Stimulated activated CD4-positive, alpha-beta T cell treated with anti-CD3 and anti-CD28 coated beads, Interleukin-15, amount 100 ng/mL, for 24 hours (primary cell): ENCODE measurements at regions not wholly inside any gene's neighbourhood (a gene's known extent, or its start where the extent isn't known, plus 50 kb on each side); places are given as distances from the start of the nearest gene placed in this dataset.
"Not testable (repeated sequence)": the region's sequence is repeated elsewhere in the genome, so short reads cannot be mapped to it uniquely, and the experiment has no call there.

Source experiments
- DNase-seq: peaks from one replicate; pipeline ENCODE4 v3.0.0-alpha.2; 2020

DNA sequence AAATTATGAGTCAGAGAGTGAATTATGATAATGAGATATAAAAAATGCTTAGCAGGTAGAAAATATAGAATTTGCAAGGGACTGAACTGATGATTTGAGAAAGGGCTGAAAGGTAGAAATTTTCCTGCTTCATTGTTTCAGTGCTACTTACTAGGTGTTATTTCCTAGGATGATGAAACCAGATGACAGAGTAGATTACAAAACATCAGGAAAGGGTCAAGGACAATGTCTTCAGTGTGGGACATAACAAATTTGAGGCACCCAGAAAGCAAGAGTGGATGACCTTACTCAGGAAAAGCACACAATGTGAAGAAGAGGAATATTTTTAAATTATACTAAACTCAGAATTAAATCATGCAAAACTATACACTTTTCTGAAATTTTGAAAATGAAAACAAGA is 102.1 kb downstream of the SHCBP1 start:
- DNase-seq: no peak

DNA sequence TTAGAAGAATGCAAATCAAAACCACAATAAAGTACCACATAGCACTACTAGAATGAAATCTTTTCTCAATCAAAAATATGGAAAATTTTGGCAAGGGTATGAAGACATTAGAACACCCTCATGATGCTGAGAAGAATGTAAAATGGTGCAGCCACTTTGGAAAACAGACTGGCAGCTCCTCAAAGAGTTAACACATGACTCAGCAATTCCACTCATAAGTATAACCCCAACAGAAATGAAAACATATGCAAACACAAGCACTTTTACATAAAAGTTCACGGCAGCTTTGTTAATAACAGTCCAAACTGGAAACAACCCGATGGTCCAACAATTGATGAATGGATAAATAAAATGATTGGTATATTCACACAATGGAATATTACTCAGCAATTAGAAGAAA is 124.5 kb downstream of the SHCBP1 start:
- no peak for DNase-seq

DNA sequence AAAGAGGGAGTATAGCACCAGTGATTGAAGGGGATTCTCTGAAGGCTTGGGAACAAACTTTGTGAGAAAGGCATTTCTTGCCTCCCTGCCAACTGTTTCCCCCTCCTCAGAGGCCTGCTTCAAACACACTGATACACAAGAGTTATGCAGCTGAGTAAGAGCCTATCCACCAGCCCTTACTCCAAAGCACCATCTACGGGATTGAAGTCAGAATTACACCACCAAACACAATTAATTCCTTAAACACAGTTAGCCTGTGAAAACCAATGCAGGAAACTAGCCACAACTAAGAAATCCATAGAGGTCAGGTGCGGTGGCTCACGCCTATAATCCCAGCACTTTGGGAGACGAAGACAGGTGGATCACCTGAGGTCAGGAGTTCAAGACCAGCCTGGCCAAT is 138.3 kb downstream of the SHCBP1 start:
- DNase-seq: no peak

GRCh38 chr16:46466239-46466638 is 154.9 kb downstream of the SHCBP1 start:
- DNase-seq: no peak

- DNase-seq: not testable (repeated sequence)
Observed at GRCh38 chr16:46454801-46455200, 166.4 kb downstream of the SHCBP1 start.

DNA sequence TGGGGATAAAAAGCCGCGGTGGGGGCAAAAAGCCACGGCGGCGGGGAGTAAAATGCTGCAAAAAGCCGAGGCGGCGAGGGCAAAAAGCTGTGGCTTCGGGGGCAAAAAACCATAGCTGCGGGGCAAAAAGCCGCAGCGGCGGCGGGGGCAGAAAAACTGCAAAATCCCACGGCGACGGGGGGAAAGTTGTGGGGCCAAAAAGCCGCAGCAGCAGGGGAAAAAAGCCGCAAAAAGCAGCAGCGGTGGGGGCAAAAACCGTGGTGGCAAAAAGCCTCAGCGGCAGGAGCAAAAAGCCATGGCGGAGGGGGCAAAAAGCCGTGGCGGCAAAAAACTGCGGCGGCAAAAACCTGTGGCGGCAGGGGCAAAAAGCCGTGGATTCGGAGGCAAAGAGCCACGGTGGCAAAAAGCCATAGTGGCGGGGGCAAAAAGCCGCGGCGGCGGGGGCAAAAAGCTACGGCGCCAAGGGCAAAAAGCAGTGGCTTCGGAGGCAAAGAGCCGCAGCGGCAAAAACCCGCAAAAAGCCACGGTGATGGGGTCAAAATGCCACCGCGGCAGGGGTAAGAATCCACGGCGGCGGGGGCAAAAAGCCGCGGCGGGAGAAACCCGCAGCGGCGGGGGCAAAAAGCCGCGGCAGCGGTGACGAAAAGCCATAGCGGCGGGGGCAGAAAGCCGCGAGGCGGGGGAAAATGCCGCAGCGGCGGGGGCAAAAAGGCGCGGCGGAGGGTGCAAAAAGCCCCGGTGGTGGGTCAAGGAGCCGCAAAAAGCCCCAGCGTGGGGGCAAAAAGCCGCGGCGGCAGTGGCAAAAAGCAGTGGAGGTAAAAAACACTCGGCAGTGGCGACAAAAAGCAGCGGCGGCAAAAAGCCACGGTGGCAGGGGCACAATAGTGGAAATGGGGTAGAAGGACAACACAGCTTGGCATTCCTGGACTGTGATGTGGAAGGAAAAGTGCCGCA is 192.8 kb downstream of the SHCBP1 start:
- no peak for DNase-seq

- DNase-seq: no peak
Observed at GRCh38 chr16:46427340-46428107, 193.7 kb downstream of the SHCBP1 start.

- no peak for DNase-seq
Observed at GRCh38 chr16:46426336-46426735, 194.8 kb downstream of the SHCBP1 start.

- DNase-seq: no peak
Observed at GRCh38 chr16:46404028-46404427, 217.2 kb downstream of the SHCBP1 start.

DNA sequence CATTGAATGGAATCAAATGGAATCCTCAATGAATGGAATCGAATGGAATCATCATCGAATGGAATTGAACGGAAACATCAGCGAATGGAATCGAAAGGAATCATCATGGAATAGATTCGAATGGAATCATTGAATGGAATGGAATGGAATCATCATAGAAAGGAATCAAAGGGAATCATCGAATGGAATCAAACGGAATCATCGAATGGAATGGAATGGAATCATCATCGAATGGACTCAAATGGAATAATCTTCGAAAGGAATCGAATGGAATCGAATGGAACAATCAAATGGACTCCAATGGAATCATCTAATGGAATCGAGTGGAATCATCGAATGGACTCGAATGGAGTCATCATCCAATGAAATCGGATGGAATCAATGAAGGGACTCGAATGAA is 222.6 kb downstream of the SHCBP1 start:
- DNase-seq: not testable (repeated sequence)

GRCh38 chr16:46396883-46397270 is 224.3 kb downstream of the SHCBP1 start:
- not testable (repeated sequence) for DNase-seq

DNA sequence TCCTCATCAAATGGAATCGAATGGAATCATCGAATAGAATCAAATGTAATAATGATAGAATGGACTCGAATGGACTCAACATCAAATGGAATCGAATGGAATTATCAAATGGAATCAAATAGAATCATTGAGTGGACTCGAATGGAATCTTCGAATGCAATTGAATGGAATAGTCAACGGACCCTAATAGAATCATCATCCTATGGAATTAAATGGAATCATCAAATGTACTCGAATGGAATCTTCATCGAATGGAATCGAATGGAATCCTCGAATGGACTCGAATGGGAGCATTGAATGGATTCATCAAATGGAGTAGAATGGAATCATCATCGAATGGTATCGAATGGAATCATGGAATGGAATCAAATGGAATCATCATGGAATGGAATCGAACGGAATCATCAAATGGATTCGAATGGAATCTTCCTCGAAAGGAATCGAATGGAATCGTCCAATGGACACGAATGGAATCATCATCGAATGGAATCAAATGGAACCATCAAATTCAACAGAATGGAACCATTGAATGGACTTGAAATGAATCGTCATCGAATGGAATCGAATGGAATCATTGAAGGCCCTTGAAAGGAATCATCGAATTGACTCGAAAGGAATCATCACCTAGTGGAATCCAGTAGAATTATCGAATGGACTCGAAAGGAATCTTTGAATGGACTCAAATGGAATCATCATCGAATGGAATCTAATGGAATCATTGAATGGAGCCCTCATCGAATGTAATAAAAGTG is 224.9 kb downstream of the SHCBP1 start:
- not testable (repeated sequence) for DNase-seq

GRCh38 chr16:46395391-46395921 is 225.7 kb downstream of the SHCBP1 start:
- DNase-seq: not testable (repeated sequence)

GRCh38 chr16:46394963-46395362 is 226.2 kb downstream of the SHCBP1 start:
- DNase-seq: not testable (repeated sequence)

- DNase-seq: not testable (repeated sequence)
Observed at GRCh38 chr16:46394149-46394548, 227.0 kb downstream of the SHCBP1 start.

- DNase-seq: not testable (repeated sequence)
Observed at GRCh38 chr16:46392930-46393722, 228.1 kb downstream of the SHCBP1 start.

DNA sequence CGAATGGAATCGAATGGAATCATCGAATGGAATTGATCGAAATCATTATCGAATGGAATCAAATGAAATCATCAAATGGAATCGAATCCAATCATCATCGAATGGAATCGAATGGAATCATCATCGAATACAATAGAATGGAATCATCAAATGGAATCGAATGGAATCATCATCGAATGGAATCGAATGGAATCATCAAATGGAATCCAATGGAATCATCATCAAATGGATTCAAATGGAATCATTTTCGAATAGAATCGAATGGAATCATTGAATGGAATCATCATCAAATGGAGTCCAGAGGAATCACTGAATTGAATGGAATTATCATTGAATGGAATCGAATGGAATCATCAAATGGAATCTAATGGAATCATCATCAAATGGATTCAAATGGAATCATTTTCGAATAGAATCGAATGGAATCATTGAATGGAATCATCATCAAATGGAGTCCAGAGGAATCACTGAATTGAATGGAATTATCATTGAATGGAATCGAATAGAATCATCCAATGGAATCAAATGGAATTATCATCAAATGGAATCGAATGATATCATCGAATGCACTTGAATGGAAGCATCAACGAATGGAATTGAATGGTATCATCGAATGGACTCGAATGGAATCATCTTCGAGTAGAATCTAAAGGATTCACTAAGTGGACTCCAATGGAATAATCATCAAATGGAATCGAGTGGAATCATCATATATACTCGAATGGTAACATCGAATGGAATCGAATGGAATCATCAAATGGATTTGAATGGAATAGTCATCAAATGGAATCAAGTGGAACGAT is 230.3 kb downstream of the SHCBP1 start:
- not testable (repeated sequence) for DNase-seq

- DNase-seq: peak; percentile 32
Observed at GRCh38 chr16:46389561-46390041, 231.6 kb downstream of the SHCBP1 start.

DNA sequence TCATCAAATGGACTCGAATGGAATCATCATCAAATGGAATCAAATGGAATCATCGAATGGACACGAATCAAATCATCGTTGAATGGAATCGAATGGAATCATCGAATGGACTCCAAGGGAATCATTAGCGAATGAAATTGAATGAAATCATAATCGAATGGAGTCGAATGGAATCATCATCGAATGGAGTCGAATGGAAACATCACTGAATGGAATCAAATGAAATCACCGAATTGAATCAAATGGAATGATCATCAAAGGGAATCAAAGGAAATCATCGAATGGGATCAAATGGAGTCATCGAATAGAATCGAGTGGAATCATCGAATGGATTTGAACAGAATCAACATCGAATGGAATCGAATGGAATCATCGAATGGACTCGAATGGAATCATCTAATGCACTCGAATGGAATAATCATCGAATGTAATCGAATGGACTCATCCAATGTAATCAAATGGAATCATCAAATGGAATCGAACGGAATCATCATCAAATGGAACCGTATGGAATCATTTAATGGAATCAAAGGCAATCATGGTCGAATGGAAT is 232.2 kb downstream of the SHCBP1 start:
- not testable (repeated sequence) for DNase-seq

- DNase-seq: not testable (repeated sequence)
Observed at GRCh38 chr16:46388354-46388753, 232.8 kb downstream of the SHCBP1 start.
